ENCODE measurements at regions not wholly inside any gene's neighbourhood (a gene's known extent, or its start where the extent isn't known, plus 50 kb on each side); places are given as distances from the start of the nearest gene placed in this dataset.
"Not testable (repeated sequence)": the region's sequence is repeated elsewhere in the genome, so short reads cannot be mapped to it uniquely, and the experiment has no call there.

- no peak for TF ChIP-seq ZNF462 (CRISPR knock-in tag; IDR thresholded peaks at IDR 0.05)
These were observed 356.8 kb downstream of the NR4A2 start (continued) for GRCh38 chr2:155975734-155976133.

- ATAC-seq: no peak
- no peak overlapping the region for H3K4me3 Mint-ChIP-seq
- H3K79me2 ChIP-seq (replicated peaks; ENCODE audit: insufficient read depth): no peaks in the 10 kb centered on the region
These were observed 359.6 kb downstream of the NR4A2 start for GRCh38 chr2:155972916-155973315.

DNA sequence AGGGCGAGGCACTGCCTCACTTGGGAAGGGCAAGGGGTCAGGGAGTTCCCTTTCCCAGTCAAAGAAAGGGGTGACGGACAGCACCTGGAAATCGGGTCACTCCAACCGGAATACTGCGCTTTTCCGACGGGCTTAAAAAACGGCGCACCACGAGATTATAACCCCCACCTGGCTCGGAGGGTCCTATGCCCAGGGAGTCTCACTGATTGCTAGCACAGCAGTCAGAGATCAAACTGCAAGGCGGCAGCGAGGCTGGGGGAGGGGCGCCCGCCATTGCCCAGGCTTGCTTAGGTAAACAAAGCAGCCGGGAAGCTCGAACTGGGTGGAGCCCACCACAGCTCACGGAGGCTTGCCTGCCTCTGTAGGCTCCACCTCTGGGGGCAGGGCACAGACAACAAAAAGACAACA, 366.5 kb downstream of the NR4A2 start:
- not testable (repeated sequence) for H3K4me1 ChIP-seq (ENCODE audit: insufficient read depth); ATAC-seq; H3F3A ChIP-seq (replicated peaks; ENCODE audit: low read depth); H3K27me3 ChIP-seq (ENCODE audit: insufficient read depth); H3K9me3 Mint-ChIP-seq; H3K27ac ChIP-seq (ENCODE audit: low read depth); H3K36me3 Mint-ChIP-seq (ENCODE audit: low read depth); H4K20me1 ChIP-seq (replicated peaks; ENCODE audit: insufficient read depth); H3K36me3 ChIP-seq (ENCODE audit: insufficient read depth); H3K4me1 Mint-ChIP-seq; H2AFZ ChIP-seq; H3K79me2 ChIP-seq (replicated peaks; ENCODE audit: insufficient read depth); H3K4me3 Mint-ChIP-seq; H3K27me3 Mint-ChIP-seq (ENCODE audit: insufficient read depth, low read depth, poor library complexity); H3K9me2 ChIP-seq (ENCODE audit: insufficient read depth)
- H3K27ac Mint-ChIP-seq: peak overlapping the region; percentile 72
- DNase-seq (ENCODE audit: low spot score): peak; percentile 30
- peak overlapping the region; percentile 47; the same call in 1 of the 2 replicates for H3K4me2 ChIP-seq
- peak overlapping the region; percentile 50 for H3K4me3 ChIP-seq

More at GRCh38 chr2:155972916-155973315, 359.6 kb downstream of the NR4A2 start:
- Histone ChIP-seq H3F3A (replicated peaks; ENCODE audit: low read depth) (no peaks in the 10 kb centered on the region), H3K36me3 (ENCODE audit: insufficient read depth) (no peaks in the 10 kb centered on the region), H3K27ac (ENCODE audit: low read depth) (no peak overlapping the region), H2AFZ (no peak overlapping the region), H3K4me1 (ENCODE audit: insufficient read depth) (0 out of 2 replicates have a peak, but pooled peaks cover 9% of the 10 kb centered on the region), H3K27me3 (ENCODE audit: insufficient read depth) (no peaks in the 10 kb centered on the region), H3K9me2 (ENCODE audit: insufficient read depth) (no peaks in the 10 kb centered on the region), H4K20me1 (replicated peaks; ENCODE audit: insufficient read depth) (no peaks in the 10 kb centered on the region), H3K4me3 (no peak overlapping the region), H3K4me2 (peak overlapping the region; percentile 18; the same call in 1 of the 2 replicates)
- TF ChIP-seq ZNF114 (CRISPR knock-in tag; IDR thresholded peaks at IDR 0.05) (no peak), NANOG (IDR thresholded peaks at IDR 0.05; ENCODE audit: borderline replicate concordance) (peak; percentile 21; the same call in 1 of the 2 replicates)
- Mint-ChIP-seq H3K36me3 (ENCODE audit: low read depth) (no peaks in the 10 kb centered on the region), H3K27ac (no peak overlapping the region), H3K4me1 (peaks cover 14% of the 10 kb centered on the region), H3K27me3 (ENCODE audit: insufficient read depth, low read depth, poor library complexity) (peaks cover 2% of the 10 kb centered on the region), H3K9me3 (no peaks in the 10 kb centered on the region)
- DNase-seq (ENCODE audit: low spot score): peak; percentile 8

Data from GM23338 (cell line).